GM19467 (cell line): ENCODE measurements at regions not wholly inside any gene's neighbourhood (a gene's known extent, or its start where the extent isn't known, plus 50 kb on each side); places are given as distances from the start of the nearest gene placed in this dataset.
"Not testable (repeated sequence)": the region's sequence is repeated elsewhere in the genome, so short reads cannot be mapped to it uniquely, and the experiment has no call there.

Source experiments
- ATAC-seq: cut with Tn5 transposase; IDR thresholded peaks from one replicate; pipeline ENCODE4 v1.9.1; 2021; ENCODE audit warnings: mild to moderate bottlenecking, moderate library complexity; ENCODE audit not compliant: unreplicated experiment

DNA sequence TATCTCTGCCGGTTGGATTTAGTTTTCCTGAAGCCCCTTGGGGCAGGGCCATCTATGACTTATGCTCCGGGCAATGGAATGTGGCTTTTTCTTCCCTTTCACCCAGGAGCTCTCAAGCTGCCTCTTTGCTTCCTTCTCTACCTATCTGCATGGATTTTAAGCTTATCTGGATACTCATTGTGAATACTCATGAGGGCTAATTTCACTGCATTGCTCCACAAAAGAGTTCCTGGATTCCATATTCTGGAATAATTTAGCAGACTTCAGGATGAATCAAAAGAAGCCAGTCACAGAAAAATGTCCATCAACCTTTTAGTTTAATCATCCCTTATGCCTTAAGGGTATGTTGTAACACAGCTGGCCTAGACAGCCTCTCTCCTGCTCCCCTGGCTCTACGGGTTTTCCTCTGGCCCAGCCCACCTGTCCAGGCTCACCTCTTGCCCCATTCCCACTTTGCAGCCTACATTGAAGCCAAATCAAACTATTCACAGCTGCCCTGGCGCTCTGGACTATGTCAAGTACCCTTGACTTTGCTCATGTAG, 122.8 kb upstream of the RMDN2 start:
- ATAC-seq, result no peak

DNA sequence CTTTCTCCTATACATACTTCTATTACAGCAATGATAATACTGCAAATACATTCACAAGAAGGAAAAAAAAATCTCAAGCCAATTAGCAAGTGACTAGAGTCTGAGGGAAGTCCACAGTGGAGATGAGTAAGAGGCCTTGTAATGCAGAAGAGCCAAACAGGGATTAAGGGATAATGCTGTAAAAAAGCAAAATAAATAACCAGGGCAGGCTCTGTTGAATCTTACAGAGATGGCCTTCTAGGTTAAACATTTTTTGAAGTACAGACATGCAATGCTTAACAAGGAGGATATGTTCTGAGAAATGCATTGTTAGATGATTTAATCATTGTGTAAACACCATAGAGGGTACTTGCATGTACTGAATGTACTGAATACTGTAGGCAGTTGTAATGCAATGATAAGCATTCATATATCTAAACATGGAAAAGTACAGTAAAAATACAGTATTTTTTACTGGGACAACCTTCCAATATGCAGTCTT, 122.1 kb upstream of the RMDN2 start:
- ATAC-seq, result no peak

DNA sequence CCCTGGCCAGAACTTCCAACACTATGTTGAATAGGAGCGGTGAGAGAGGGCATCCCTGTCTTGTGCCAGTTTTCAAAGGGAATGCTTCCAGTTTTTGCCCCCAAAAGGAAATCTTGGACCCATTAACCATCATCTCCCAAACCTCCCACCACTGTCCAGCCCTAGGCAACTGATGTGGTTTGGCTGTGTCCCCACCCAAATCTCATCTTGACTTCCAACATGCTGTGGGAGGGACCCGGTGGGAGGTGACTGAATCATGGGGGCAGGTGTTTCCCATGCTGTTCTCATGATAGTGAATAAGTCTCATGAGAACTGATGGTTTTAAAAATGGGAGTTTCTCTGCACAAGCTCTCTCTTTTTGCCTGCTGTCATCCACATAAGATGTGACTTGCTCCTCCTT, 119.1 kb upstream of the RMDN2 start:
- ATAC-seq, result not testable (repeated sequence)

DNA sequence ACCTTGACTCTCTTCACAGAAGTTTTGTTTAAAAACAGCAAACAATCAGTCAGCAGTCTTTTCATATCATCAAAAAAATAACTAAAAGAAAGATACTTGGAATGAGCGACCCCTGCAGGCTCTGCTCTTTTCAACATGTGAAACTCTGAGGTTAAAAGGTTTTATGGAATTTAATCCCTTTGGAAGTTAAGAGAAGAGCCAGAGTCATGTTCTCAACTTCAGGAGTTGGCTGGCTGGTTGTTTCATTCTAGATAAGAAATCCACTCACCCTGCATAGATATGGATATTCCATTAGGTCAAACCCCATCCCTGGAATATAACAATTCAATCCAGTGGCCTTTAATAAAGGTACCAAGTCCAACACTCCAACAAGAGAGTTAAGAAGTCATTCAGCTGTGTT, 115.6 kb upstream of the RMDN2 start:
- ATAC-seq, result no peak

DNA sequence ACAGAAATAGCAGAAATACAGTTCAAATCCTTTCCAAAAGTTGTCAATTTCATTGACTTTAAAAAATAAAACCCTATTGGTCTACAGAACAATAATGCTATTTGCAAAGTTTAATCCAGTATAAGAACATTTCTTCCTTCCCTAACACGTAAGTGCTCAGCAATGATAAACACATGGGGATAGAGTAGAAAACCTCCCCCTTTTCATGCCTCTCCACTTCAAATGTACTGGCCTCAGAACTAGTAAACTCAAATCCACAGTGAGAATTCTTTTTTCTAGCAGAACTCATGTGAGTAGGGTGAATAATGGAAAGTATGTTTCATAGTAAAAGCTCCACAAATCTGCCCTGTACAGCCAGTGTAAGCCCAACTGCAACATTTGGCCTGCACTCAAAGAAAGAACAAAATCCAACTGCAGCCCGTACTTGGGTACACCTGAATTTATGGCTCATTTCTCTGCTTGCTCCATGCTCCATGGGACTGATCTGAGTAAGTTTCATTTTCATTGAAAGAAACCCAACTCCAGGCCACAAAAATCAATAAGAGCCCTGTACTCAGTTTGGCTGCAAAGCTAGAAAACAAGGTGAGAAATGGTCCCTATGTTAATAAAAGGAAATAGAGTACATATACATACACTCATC, 115.0 kb upstream of the RMDN2 start:
- no peak for ATAC-seq

DNA sequence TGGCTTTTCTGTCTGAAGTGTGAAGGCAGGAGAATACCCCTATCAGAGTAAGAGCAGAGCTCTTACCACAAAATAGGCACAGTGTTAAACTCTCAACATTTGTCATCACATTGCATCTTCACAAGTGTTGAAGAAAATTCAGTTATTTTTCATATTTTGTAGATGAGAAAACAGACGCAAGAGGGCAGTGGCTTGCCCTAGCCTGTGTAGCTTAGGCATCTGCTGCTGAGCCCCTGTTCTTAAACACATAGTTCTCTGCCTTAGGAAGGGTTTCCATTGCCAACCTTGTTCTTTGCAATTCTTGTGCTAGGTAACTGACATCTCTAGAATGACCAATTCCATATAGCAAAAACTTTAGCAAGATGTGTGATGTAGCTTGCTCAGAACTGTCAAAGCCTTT, 112.7 kb upstream of the RMDN2 start:
- ATAC-seq, result no peak

DNA sequence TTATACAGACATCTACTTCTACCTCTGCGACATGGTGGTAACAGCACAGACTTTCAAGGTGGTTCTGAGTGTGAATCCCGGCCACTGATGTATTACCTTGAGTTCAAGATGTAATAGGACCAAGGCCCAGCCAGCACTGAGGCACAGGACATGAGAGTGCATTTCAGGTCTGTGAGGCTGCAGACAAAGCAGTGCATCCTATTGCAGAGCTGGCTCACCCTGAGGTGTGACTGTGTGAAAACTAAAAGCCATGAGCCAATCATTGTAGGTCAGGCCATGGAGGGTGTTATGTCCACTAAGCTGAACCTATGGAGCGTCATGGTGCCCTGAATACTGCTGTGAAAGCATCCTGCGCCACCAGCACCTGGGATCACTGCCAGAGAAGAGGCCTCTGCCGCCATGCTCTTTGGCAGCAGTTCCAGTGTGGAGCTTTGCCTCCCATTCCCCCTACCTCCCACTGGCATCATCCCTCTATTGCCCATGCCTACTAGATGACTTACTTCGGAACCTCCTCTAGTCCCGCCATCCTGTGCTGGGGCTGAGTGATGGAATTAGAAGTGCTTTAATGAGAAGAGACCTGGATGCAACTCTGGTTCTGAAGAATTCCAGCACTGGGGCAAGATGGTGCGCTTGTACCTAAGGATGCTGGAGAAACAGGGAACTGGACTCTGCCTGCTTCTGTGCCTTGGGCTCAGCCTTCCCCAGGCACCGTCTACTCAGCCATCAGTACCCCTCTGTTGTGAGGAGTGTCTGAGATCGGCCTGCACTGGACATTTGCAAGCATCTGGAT, 112.0 kb upstream of the RMDN2 start:
- ATAC-seq, result no peak

DNA sequence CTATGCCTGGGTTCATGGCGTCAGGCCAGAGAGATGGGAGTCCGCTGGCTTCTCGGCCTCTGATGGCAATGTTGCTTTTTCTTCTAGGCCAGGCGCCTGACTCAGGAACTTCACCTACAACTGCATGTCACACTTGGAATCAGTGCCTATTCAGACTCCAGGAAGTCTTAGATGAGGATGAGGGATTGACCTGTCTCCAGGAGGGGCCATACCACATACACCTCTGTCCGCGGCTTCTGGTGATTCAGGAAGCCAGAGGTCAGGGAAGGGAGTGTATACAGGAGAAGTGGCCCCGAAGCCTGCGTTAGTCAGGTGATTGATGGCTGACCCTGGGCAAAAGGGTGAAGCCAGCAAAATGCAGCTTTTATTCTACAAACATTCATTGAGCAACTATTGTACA, 109.1 kb upstream of the RMDN2 start:
- ATAC-seq, result no peak

DNA sequence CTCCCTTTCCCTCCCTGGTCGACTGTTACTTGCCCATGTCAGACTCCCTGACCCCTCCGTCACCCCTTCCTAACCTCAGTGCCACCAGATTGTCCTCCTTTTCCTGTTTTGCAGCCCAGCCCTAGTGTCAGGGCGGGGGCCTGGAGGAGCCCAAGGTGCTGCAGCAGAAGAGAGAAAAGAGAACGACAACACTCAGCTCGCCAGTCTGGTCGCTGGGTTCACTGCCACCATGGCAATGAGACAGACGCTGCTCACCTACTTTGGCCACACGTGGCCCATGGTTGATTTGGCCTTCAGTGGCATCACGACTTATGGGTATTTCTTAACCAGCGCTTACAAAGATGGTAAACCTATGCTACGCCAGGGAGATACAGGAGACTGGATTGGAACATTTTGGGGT, 108.4 kb upstream of the RMDN2 start:
- ATAC-seq, result no peak

DNA sequence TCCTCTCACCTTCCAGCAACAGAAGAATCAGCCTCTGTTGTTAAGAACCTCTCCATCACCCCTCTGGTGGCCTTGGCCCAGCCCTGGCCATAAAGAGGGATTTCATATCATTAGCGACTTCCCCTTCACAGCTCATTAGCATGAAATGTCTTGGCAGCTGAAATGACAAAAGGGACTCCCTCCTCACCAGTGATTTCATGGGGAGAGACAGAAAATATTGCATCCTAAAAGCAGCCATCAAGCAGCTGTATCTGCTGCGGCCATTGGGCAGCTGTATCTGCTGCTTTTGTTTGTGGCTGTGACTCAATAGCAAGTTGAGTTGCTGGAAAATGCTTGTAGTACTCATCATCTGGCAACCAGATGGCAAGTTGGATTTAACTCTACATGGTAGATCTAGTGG, 105.9 kb upstream of the RMDN2 start:
- ATAC-seq, result no peak

DNA sequence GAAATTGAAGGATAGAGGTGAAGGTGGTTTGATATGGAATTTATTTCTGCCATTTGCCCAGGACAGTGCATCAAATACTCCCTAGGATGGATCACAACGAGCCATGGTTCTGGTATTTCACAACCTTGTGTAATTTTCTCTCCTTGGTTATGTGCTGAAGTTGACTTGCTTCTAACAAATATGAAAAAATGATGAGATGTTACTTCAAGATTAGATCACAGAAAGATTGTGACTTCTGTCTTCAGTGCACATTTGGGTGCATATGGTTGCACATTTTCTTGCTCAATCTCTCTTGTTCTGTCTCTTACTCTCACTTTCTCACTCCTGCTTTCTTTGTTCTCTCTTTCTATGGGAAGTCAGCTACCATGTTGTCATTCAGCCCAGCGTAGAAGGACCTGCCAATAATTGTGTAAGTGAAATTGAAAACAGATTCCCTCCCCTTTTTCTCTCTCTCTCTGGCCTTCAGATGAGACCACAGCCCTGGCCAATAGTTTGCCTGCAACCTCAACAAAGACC, 104.6 kb upstream of the RMDN2 start:
- ATAC-seq, result no peak

DNA sequence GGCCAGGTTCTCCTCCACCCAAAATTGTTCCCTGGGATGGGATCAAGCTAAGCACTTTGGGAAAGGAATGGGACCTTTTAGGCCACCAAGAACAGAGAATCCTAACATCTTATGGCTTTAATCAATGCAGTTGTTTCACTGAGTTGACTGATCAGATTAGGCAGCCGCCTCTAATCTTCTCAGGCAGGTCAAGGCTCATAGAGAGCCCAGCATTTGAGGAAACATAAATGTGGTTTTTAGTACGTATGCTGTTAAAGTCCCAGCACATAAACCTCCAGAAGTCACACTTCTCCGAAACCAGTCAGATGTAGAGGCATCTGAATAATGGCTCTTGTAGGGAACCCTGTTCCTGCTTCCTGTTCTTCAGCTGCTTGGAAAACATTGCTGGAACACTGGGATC, 99.5 kb upstream of the RMDN2 start:
- ATAC-seq, result no peak

DNA sequence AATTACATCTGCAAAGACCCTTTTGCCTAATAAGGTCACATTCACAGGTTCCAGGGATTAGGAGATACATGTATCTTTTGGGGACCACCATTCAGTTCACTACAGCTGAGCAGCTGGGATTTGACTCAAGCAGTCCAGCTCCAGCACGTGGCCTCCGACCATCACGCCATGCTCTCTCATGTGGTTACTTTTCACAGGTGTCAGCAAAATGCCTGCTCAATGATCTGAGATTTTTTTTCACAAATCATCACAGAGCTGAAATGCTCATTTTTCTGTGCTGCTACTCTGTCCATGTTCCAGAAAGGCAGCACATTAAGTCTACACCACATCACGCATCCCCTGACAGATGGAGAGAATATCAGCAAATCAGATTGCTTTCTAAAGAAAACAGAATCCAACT, 98.5 kb upstream of the RMDN2 start:
- no peak for ATAC-seq

DNA sequence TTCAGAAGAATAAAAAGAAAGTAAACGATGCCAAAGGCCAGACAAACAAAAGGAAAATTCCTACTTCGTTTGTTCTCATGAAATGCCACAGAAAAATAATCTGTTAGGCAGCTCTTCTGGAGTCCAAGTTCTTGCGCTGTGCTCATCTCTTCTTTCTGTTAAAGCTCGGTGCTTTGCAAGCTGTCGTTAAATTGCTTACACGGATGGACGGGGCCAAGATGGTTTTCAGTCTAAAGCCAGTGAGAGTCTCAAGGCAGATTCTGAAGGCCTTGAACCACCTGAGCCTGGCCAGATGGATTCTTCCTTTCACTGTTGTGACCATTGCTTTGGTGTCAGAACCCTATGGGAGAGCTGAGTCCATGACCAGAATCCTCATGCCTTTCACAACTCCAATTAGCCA, 97.6 kb upstream of the RMDN2 start:
- ATAC-seq, result no peak

DNA sequence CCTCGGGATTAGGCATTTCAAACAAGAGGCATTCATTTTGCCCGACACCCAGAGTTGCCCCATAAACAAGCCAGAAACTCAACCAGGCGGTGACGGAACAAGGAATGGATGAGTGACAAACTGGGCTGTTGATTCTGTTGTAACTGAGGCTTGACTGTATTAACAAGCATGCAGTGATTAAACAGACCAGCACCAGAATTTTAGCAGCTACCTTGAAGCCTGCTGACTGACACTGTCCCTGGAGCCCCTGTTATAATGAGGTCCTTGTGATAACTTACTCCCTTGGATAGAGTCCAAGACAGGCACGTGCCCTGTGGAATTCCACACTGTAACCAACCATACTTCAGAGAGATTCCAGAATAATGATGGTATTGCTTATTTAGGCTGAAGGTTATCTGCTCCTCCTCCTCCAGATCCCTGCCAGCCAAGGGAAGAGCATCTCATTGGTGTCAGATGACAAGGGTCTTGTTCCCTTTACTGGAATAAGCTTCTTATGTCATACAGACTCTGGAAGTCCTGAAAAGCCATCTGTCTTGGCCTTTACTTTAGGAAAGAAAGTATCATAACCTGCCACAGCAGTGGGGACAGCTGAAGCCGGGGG, 97.1 kb upstream of the RMDN2 start:
- ATAC-seq, result no peak

DNA sequence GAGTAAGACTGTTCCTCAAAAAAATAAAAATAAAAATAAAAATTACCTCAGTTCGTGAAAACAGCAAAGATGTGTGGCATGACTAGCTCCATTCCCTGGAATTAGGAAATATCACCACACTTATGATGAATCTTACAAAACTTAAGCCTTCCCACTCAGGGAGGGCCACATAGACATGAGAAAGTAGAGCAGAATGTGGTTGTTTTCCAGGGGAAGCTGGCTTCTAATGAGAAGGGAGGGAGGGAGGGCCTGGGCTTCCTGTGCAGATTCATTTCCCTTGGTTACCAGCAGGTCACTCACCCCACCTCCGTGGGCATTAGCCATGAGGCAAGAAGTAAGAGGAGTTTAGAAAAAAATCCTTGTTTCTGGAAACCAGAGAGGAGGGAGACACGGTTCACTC, 95.9 kb upstream of the RMDN2 start:
- no peak for ATAC-seq

DNA sequence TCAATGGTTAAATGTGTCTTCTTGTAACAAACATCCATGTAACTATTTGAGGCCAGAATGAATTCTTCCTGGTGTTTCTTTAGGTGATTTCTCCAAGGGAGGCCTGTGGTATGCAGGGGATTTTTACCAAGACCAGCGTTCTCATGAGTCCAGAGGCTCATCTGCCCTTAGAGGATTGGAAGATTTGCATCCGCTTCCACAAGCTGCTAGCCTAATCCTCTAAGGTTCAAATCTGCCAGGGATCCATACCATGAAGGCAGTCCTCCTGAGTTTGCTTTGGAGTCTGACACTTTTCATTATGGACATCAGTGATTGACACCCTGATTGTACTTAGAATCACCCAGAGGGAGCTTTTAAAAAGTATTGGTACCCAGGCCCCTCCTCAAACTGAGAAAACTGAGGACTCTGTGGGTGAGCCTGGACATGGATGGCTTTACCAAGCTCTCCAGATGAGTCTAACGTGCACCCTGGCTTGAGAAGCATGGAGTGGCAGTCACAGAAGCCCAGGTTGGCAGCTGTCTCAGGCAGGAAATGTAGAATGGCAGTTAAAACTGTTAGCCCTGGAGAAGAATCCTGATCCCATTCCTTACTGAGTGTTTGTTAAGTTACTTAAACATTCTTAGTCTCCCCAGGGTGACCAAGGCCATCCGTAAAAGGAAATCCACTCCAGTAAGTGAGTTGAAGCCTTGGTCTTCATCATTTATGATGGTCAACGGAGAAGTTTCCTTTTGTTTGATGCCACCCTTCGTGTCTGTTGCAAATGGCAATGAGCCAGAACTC, 95.3 kb upstream of the RMDN2 start:
- ATAC-seq, result no peak

DNA sequence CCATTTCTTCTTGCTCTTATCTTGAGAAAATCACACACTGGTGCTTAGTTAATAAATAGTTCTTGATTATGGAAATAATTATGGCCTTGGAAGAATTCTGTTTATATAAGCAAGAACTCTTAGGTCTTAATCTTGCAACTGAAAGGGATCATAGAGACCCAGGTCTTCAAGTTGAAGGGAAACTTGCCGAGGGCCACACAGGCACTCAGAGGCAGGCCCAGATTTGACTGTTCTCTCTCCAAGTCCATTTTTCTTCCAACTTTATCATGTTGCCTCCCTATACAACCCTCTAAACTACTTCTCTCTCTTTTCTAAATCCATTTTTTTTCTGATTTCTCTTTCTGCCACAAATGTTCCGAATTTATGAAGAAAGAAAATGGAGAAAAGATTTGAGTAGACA, 94.5 kb upstream of the RMDN2 start:
- no peak for ATAC-seq

DNA sequence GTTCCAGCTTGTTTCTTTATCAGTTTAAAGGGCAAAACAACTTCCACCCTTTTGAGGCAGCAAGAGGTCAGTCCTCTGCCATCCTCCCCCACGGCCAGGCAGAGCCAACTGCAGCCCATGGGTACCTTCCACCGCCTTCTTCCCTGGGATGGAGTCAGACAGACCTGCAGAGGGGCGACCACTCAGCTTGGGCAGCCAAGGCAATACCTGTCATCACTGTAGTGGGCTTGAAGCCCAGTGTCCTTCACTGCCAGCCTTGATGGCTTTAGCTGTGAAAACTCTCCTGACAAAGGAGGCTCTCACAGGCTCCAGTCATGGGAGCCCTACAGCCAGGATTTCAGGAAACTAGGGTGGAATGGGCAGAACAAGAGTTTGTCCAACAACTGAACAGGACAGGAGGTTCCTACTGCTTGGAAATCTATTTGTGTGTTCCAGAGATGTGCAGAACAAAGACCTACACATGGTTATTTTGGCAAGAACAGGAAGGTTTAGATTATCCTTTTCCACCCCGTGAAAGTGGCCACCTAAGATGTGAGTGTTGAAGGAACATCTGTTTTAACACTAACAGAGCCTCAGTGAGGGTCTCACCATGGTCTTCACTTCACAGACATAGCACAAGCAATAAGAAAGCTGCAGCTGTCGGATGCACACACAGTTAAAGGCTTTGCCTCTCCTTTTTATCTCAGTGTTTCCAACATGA, 93.9 kb upstream of the RMDN2 start:
- ATAC-seq, result no peak

DNA sequence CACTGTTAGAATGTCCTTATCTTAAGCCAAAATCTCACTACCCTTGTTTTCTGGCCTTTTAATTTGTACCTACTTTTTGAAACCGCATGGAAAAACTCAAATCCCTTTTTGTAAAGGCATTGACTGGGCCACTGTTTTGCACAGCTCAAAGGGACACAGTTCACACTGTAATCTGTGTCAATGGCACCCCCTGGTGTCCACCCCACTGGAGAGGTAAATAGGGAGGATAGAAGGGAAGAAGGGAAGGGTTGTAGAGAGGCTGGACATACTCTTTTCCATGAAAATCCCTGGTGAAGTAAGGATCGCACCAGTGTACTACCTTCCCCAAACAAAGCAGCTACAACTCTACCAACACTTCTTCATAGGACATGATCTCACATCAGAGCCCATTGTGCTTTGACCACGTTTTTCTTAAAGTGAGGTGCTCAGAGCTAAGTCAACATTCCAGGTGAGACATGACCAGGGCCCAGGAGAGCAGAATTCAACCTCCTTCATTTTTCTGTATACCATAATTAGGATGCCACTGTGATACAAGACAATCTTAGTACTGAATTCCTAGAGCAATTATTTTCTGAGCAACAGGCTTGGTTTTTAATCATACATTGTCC, 92.4 kb upstream of the RMDN2 start:
- no peak for ATAC-seq
